AG04449 (cell line): ENCODE measurements at regions not wholly inside any gene's neighbourhood (a gene's known extent, or its start where the extent isn't known, plus 50 kb on each side); places are given as distances from the start of the nearest gene placed in this dataset.
"Not testable (repeated sequence)": the region's sequence is repeated elsewhere in the genome, so short reads cannot be mapped to it uniquely, and the experiment has no call there.

Experiments used
- CTCF ChIA-PET: fragments of 350-600 bp; formaldehyde crosslinking; extraction: SDS; loops from one replicate; lab custom pipeline; 2021; ENCODE audit warnings: antibody characterized with exemption; lab: Yijun Ruan, JAX
- POLR2A ChIA-PET: fragments of 400-600, 350-600 bp; formaldehyde crosslinking; extraction: SDS; loops from one replicate; lab custom pipeline; 2020; ENCODE audit warnings: antibody characterized with exemption, inconsistent platforms; lab: Yijun Ruan, JAX
- DNase-seq: peaks from one replicate; pipeline ENCODE4 v3.0.0-alpha.2; 2010; ENCODE audit warnings: low read depth, low spot score
- H3K4me3 ChIP-seq: 2 replicates; pipeline ENCODE4 v1.5.1; 2011; ENCODE audit warnings: low read depth, mild to moderate bottlenecking, control low read depth, low read length
- CTCF ChIP-seq: IDR thresholded peaks from one replicate; pipeline ENCODE4 v1.5.1; 2011; ENCODE audit warnings: mild to moderate bottlenecking, moderate library complexity, low read length, control low read depth, inconsistent platforms; ENCODE audit not compliant: insufficient read depth; ENCODE audit errors: missing control alignments

DNA sequence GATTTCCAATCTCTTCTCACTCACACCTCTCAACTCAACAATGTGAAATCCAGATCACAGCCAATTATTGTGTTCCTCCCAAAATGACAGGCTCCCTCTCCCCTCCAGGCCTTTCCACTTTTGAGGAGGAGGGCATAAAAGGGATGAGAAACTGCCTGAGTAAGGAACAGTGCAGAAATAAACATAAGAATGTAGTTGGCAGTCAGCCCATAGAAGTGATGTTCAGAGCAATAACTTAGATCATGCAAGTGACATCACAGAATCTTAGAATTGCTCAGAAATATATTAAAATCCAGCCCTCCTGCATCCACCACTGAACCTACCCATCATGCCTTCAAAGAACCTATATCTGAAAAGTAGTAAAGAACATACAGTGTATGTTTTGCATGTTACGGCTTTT lies 299.4 kb upstream of the GADL1 start:
- ChIA-PET POLR2A (no interaction called here), CTCF (no interaction called here)
- DNase-seq: no peak
- H3K4me3 ChIP-seq: no peak overlapping the region
- TF ChIP-seq CTCF: no peak

- ChIA-PET POLR2A (no interaction called here), CTCF (interaction anchor here (1.1 kb wide), 1 partner anchor 20 kb away, joined by 3 read pairs; no protein-coding TSS in a partner anchor)
- H3K4me3 ChIP-seq: no peak overlapping the region
- TF ChIP-seq CTCF: no peak
- DNase-seq: no peak
These were observed 301.8 kb upstream of the GADL1 start for GRCh38 chr3:31196261-31196660.

- POLR2A ChIA-PET: interaction anchor here (0.6 to 1.0 kb wide), 3 partner anchors 13 to 63 kb away, joined by 3 read pairs; no protein-coding TSS in a partner anchor
- DNase-seq: peak; percentile 89
- CTCF ChIA-PET: interaction anchor here (1.1 to 1.6 kb wide), 2 partner anchors 10 to 20 kb away, joined by 3 to 4 read pairs; no protein-coding TSS in a partner anchor
These were observed 302.5 kb upstream of the GADL1 start for GRCh38 chr3:31196881-31197364.

GRCh38 chr3:31197941-31198340 lies 303.5 kb upstream of the GADL1 start:
- no peak for DNase-seq
- no peak overlapping the region for H3K4me3 ChIP-seq
- ChIA-PET CTCF (interaction anchor here (1.6 kb wide), 1 partner anchor 9 kb away, joined by 4 read pairs; no protein-coding TSS in a partner anchor), POLR2A (interaction anchor here (1.0 kb wide), 1 partner anchor 12 kb away, joined by 3 read pairs; no protein-coding TSS in a partner anchor)
- TF ChIP-seq CTCF: no peak

More at GRCh38 chr3:31196881-31197364, 302.5 kb upstream of the GADL1 start:
- no peak for TF ChIP-seq CTCF
- no peak overlapping the region for H3K4me3 ChIP-seq

GRCh38 chr3:31198890-31199289 lies 304.4 kb upstream of the GADL1 start:
- DNase-seq: no peak
- ChIA-PET CTCF (no interaction called here), POLR2A (no interaction called here)
- TF ChIP-seq CTCF: no peak
- no peak overlapping the region for H3K4me3 ChIP-seq

DNA sequence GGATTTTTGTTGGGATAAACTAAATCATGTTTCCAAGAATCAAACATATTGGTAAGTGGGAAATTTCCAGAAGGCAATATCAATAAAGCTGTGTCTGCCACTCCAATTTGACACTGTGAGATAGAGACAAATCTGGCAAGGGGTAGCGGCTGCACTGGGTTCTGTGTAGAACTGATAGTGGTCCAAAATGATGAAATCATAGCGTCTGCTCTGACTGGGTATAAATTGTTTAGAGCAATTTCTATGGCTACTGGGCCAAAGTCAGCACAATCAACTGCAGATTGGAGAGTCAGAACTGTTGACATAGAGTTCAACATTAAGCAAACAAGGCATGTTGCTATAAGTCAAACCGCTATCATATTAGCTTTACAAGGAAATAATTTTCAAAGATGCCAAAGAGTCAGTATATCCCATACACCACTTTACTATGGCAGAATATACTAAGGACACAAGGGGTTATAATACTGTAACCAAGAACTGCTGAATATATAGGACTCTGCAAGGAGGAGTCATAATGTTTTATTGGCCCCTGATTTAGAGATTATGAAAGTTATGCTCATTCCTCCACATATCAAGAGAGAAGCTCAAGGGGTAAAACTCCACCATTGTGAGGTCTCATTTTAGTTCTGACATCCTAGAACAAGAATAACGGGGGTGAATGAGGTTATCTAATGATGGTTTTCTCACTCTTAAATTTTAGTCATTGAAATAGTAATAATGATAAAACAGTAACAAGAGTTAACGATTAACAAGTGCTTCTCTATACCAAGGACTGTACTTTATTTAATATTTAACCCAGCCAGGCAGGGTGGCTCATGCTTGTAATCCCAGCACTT lies 309.7 kb upstream of the GADL1 start:
- no peak for DNase-seq
- ChIA-PET CTCF (no interaction called here), POLR2A (no interaction called here)

GRCh38 chr3:31204796-31205056 lies 310.3 kb upstream of the GADL1 start:
- H3K4me3 ChIP-seq: not testable (repeated sequence)

More for the DNA sequence above, 309.7 kb upstream of the GADL1 start:
- TF ChIP-seq CTCF: no peak
- no peak overlapping the region for H3K4me3 ChIP-seq

More at GRCh38 chr3:31204796-31205056, 310.3 kb upstream of the GADL1 start:
- CTCF ChIA-PET, DNase-seq, POLR2A ChIA-PET: not testable (repeated sequence)
